Ishikawa (cell line): ENCODE measurements at regions not wholly inside any gene's neighbourhood (a gene's known extent, or its start where the extent isn't known, plus 50 kb on each side); places are given as distances from the start of the nearest gene placed in this dataset.

ENCODE experiments used
- CREB1 ChIP-seq: IDR thresholded peaks from 2 replicates; pipeline ENCODE4 v1.6.1; 2012; ENCODE audit warnings: low read depth
- RAD21 ChIP-seq: IDR thresholded peaks from 2 replicates; pipeline ENCODE4 v1.6.1; 2012; ENCODE audit warnings: low read depth
- ZBTB7A ChIP-seq: IDR thresholded peaks from 2 replicates; pipeline ENCODE4 v1.6.1; 2012; ENCODE audit warnings: low read depth
- TF ChIP-seq, protein P1 (sequence below): IDR thresholded peaks from 2 replicates; pipeline ENCODE4 v1.6.1; 2012

- TF ChIP-seq ZBTB7A (no peak), CREB1 (no peak), RAD21 (no peak)
- TF ChIP-seq, protein P1, sequence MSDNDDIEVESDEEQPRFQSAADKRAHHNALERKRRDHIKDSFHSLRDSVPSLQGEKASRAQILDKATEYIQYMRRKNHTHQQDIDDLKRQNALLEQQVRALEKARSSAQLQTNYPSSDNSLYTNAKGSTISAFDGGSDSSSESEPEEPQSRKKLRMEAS: no peak
These were observed 509.5 kb downstream of the CCSER2 start for GRCh38 chr10:84837877-84838276.
